ENCODE measurements at regions not wholly inside any gene's neighbourhood (a gene's known extent, or its start where the extent isn't known, plus 50 kb on each side); places are given as distances from the start of the nearest gene placed in this dataset.

GRCh38 chr2:220705678-220706077 is 866.4 kb downstream of the EPHA4 start:
- Histone ChIP-seq H3K14ac (ENCODE audit: low read length) (no peak overlapping the region), H3K9ac (ENCODE audit: low read depth, low read length, poor library complexity) (no peak overlapping the region), H3K4ac (ENCODE audit: low read length) (no peak overlapping the region), H3K27me3 (ENCODE audit: control insufficient read depth in 3 of 3, insufficient read depth in 3 of 3, low read depth in 1 of 3, low read length in 3 of 3) (no peaks in the 10 kb centered on the region), H2AK5ac (ENCODE audit: low read depth, low read length) (no peak overlapping the region), H2BK5ac (ENCODE audit: low read length) (no peak overlapping the region), H3K4me1 (ENCODE audit: control insufficient read depth in 2 of 2, insufficient read depth in 1 of 2, low read depth in 1 of 2, low read length in 2 of 2) (peaks cover 6 to 12% of the 10 kb centered on the region in 2 donors), H2AFZ (ENCODE audit: low read length) (no peak overlapping the region), H3K23ac (ENCODE audit: low read depth, low read length, poor library complexity) (no peak overlapping the region), H3K79me1 (ENCODE audit: low read depth, low read length) (no peaks in the 10 kb centered on the region), H3K9me3 (replicated peaks in 1 of 2; ENCODE audit: control insufficient read depth in 2 of 2, insufficient read depth in 1 of 2, low read depth in 1 of 2, low read length in 2 of 2) (peaks cover 0 to 2% of the 10 kb centered on the region in 2 donors), H3K18ac (ENCODE audit: low read length) (no peak overlapping the region), H3K27ac (replicated peaks; ENCODE audit: low read length) (no peak overlapping the region), H3K4me3 (ENCODE audit: low read length in 2 of 2) (no peak overlapping the region), H3K4me2 (ENCODE audit: insufficient read depth, low read length, poor library complexity, severe bottlenecking) (no peak overlapping the region), H2BK15ac (ENCODE audit: low read length) (no peak overlapping the region), H4K8ac (ENCODE audit: low read depth, low read length) (no peak overlapping the region), H2BK12ac (ENCODE audit: low read length) (no peak overlapping the region), H4K91ac (ENCODE audit: low read depth, low read length, poor library complexity) (no peak overlapping the region), H3K36me3 (replicated peaks in 1 of 2; ENCODE audit: control insufficient read depth in 2 of 2, insufficient read depth in 2 of 2, low read length in 2 of 2) (no peaks in the 10 kb centered on the region), H2BK120ac (ENCODE audit: low read depth, low read length) (no peak overlapping the region)
- WGBS, 2 donors (ENCODE audit: extremely low coverage in 2 of 2, insufficient read length in 2 of 2, insufficient replicate concordance in 1 of 2), result no CpG with 5 or more reads among the region's 4 CpGs
- no peak for DNase-seq (ENCODE audit: low spot score)

- Histone ChIP-seq H3K4me1 (ENCODE audit: control insufficient read depth in 2 of 2, insufficient read depth in 1 of 2, low read depth in 1 of 2, low read length in 2 of 2) (peaks cover 6 to 12% of the 10 kb centered on the region in 2 donors), H2BK12ac (ENCODE audit: low read length) (no peak overlapping the region), H3K79me1 (ENCODE audit: low read depth, low read length) (no peaks in the 10 kb centered on the region), H3K4me2 (ENCODE audit: insufficient read depth, low read length, poor library complexity, severe bottlenecking) (no peak overlapping the region), H2AFZ (ENCODE audit: low read length) (no peak overlapping the region), H2BK5ac (ENCODE audit: low read length) (no peak overlapping the region), H4K91ac (ENCODE audit: low read depth, low read length, poor library complexity) (no peak overlapping the region), H3K27ac (replicated peaks; ENCODE audit: low read length) (no peak overlapping the region), H3K4ac (ENCODE audit: low read length) (no peak overlapping the region), H2BK120ac (ENCODE audit: low read depth, low read length) (no peak overlapping the region), H3K4me3 (ENCODE audit: low read length in 2 of 2) (no peak overlapping the region), H2BK15ac (ENCODE audit: low read length) (no peak overlapping the region), H3K18ac (ENCODE audit: low read length) (no peak overlapping the region), H3K27me3 (ENCODE audit: control insufficient read depth in 3 of 3, insufficient read depth in 3 of 3, low read depth in 1 of 3, low read length in 3 of 3) (no peaks in the 10 kb centered on the region), H2AK5ac (ENCODE audit: low read depth, low read length) (no peak overlapping the region), H3K36me3 (replicated peaks in 1 of 2; ENCODE audit: control insufficient read depth in 2 of 2, insufficient read depth in 2 of 2, low read length in 2 of 2) (no peaks in the 10 kb centered on the region), H4K8ac (ENCODE audit: low read depth, low read length) (no peak overlapping the region), H3K23ac (ENCODE audit: low read depth, low read length, poor library complexity) (no peak overlapping the region), H3K9me3 (replicated peaks in 1 of 2; ENCODE audit: control insufficient read depth in 2 of 2, insufficient read depth in 1 of 2, low read depth in 1 of 2, low read length in 2 of 2) (no peaks in the 10 kb centered on the region), H3K9ac (ENCODE audit: low read depth, low read length, poor library complexity) (no peak overlapping the region), H3K14ac (ENCODE audit: low read length) (no peak overlapping the region)
- no CpG with 5 or more reads among the region's 3 CpGs for WGBS, 2 donors (ENCODE audit: extremely low coverage in 2 of 2, insufficient read length in 2 of 2, insufficient replicate concordance in 1 of 2)
- no peak for DNase-seq (ENCODE audit: low spot score)
Observed at GRCh38 chr2:220707261-220707660, 864.8 kb downstream of the EPHA4 start.

- Histone ChIP-seq H2BK12ac (ENCODE audit: low read length) (no peak overlapping the region), H2BK15ac (ENCODE audit: low read length) (no peak overlapping the region), H2BK120ac (ENCODE audit: low read depth, low read length) (no peak overlapping the region), H3K27me3 (ENCODE audit: control insufficient read depth in 3 of 3, insufficient read depth in 3 of 3, low read depth in 1 of 3, low read length in 3 of 3) (no peaks in the 10 kb centered on the region), H4K91ac (ENCODE audit: low read depth, low read length, poor library complexity) (no peak overlapping the region), H2AK5ac (ENCODE audit: low read depth, low read length) (no peak overlapping the region), H3K4me3 (ENCODE audit: low read length in 2 of 2) (no peak overlapping the region), H3K23ac (ENCODE audit: low read depth, low read length, poor library complexity) (no peak overlapping the region), H3K4me1 (ENCODE audit: control insufficient read depth in 2 of 2, insufficient read depth in 1 of 2, low read depth in 1 of 2, low read length in 2 of 2) (peaks cover 6 to 7% of the 10 kb centered on the region in 2 donors), H3K14ac (ENCODE audit: low read length) (no peak overlapping the region), H3K27ac (replicated peaks; ENCODE audit: low read length) (no peak overlapping the region), H3K4me2 (ENCODE audit: insufficient read depth, low read length, poor library complexity, severe bottlenecking) (no peak overlapping the region), H3K4ac (ENCODE audit: low read length) (no peak overlapping the region), H3K18ac (ENCODE audit: low read length) (no peak overlapping the region), H3K9ac (ENCODE audit: low read depth, low read length, poor library complexity) (no peak overlapping the region), H2BK5ac (ENCODE audit: low read length) (no peak overlapping the region), H2AFZ (ENCODE audit: low read length) (no peak overlapping the region), H3K36me3 (replicated peaks in 1 of 2; ENCODE audit: control insufficient read depth in 2 of 2, insufficient read depth in 2 of 2, low read length in 2 of 2) (no peaks in the 10 kb centered on the region), H4K8ac (ENCODE audit: low read depth, low read length) (no peak overlapping the region), H3K9me3 (replicated peaks in 1 of 2; ENCODE audit: control insufficient read depth in 2 of 2, insufficient read depth in 1 of 2, low read depth in 1 of 2, low read length in 2 of 2) (no peaks in the 10 kb centered on the region), H3K79me1 (ENCODE audit: low read depth, low read length) (no peaks in the 10 kb centered on the region)
- WGBS, 2 donors (ENCODE audit: extremely low coverage in 2 of 2, insufficient read length in 2 of 2, insufficient replicate concordance in 1 of 2), result no CpG with 5 or more reads among the region's 3 CpGs
- DNase-seq (ENCODE audit: low spot score), result no peak
Observed at GRCh38 chr2:220708366-220708765, 863.7 kb downstream of the EPHA4 start.

GRCh38 chr2:220717283-220717682 is 854.8 kb downstream of the EPHA4 start:
- H3K9me3 ChIP-seq (replicated peaks in 1 of 2; ENCODE audit: control insufficient read depth in 2 of 2, insufficient read depth in 1 of 2, low read depth in 1 of 2, low read length in 2 of 2), result peaks cover 0 to 5% of the 10 kb centered on the region in 2 donors
- H2BK12ac ChIP-seq (ENCODE audit: low read length), result no peak overlapping the region
- no peak overlapping the region for H3K4ac ChIP-seq (ENCODE audit: low read length)
- H2BK5ac ChIP-seq (ENCODE audit: low read length), result no peak overlapping the region
- no peak overlapping the region for H2AK5ac ChIP-seq (ENCODE audit: low read depth, low read length)
- no peak overlapping the region for H3K27ac ChIP-seq (replicated peaks; ENCODE audit: low read length)
- no peak overlapping the region for H2AFZ ChIP-seq (ENCODE audit: low read length)
- no peaks in the 10 kb centered on the region for H3K79me1 ChIP-seq (ENCODE audit: low read depth, low read length)
- H3K18ac ChIP-seq (ENCODE audit: low read length), result no peak overlapping the region
- H3K14ac ChIP-seq (ENCODE audit: low read length), result no peak overlapping the region
- DNase-seq (ENCODE audit: low spot score), result no peak
- no peak overlapping the region for H3K9ac ChIP-seq (ENCODE audit: low read depth, low read length, poor library complexity)
- no peak overlapping the region for H3K4me3 ChIP-seq (ENCODE audit: low read length in 2 of 2)
- no peaks in the 10 kb centered on the region for H3K36me3 ChIP-seq (replicated peaks in 1 of 2; ENCODE audit: control insufficient read depth in 2 of 2, insufficient read depth in 2 of 2, low read length in 2 of 2)
- WGBS, 2 donors (ENCODE audit: extremely low coverage in 2 of 2, insufficient read length in 2 of 2, insufficient replicate concordance in 1 of 2), result no CpG with 5 or more reads among the region's 3 CpGs
- H3K4me2 ChIP-seq (ENCODE audit: insufficient read depth, low read length, poor library complexity, severe bottlenecking), result no peak overlapping the region
- no peaks in the 10 kb centered on the region for H3K4me1 ChIP-seq (ENCODE audit: control insufficient read depth in 2 of 2, insufficient read depth in 1 of 2, low read depth in 1 of 2, low read length in 2 of 2)
- no peak overlapping the region for H2BK120ac ChIP-seq (ENCODE audit: low read depth, low read length)
- no peak overlapping the region for H4K91ac ChIP-seq (ENCODE audit: low read depth, low read length, poor library complexity)
- no peak overlapping the region for H3K23ac ChIP-seq (ENCODE audit: low read depth, low read length, poor library complexity)
- no peak overlapping the region for H4K8ac ChIP-seq (ENCODE audit: low read depth, low read length)
- H2BK15ac ChIP-seq (ENCODE audit: low read length), result no peak overlapping the region
- H3K27me3 ChIP-seq (ENCODE audit: control insufficient read depth in 3 of 3, insufficient read depth in 3 of 3, low read depth in 1 of 3, low read length in 3 of 3), result no peaks in the 10 kb centered on the region

All from neuronal stem cell (in vitro differentiated cells).